ENCODE measurements at regions not wholly inside any gene's neighbourhood (a gene's known extent, or its start where the extent isn't known, plus 50 kb on each side); places are given as distances from the start of the nearest gene placed in this dataset.

GRCh38 chr20:12306107-12306506, 388.4 kb downstream of the BTBD3 start (continued):
- no peak for TF ChIP-seq SOX15 (CRISPR knock-in tag; IDR thresholded peaks at IDR 0.05)

DNA sequence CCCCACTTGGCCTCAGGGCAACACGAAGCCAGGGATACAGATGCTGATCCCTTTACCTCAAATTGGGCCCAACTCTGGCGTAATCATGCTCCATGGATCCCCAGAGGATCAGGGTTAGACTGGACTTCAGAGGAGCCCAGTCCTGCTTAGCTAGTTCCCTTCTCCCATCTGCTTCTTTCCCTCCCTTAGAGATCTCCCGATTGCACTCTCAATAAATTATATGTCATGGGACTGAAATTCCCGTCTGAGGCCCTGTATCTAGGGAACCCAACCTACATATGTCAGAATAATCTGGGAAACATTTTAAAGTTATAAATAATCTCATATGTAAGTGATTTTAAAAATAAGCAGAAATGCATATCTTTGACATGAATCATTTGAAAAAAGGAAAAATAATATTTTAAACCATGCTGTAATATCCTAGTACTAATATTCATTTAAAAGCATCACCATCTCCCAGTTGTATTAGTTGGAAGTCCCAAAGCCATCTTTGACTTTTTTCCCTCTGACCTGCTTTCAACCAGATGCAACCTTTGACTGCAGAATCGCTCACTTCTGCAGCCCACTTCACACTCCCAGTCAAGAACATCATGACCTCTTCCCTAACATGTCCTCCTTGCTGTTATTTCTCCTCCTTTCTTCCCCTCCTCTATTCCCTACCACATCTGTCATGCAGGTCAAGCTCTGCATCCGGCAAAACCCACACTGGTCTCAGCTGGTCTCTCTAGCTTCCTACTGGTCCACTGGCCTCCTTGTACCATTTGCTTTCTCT, 393.6 kb downstream of the BTBD3 start:
- POLR2A ChIA-PET, result interaction anchor here (0.7 kb wide), 1 partner anchor 111 kb away, joined by 11 read pairs; no protein-coding TSS in a partner anchor
- CTCF ChIA-PET, result interaction anchor here (0.6 to 0.8 kb wide), 3 partner anchors 19 to 723 kb away, joined by 3 to 8 read pairs (median 3); no protein-coding TSS in a partner anchor
- Mint-ChIP-seq H3K27me3 (ENCODE audit: low read depth) (no peaks in the 10 kb centered on the region), H3K36me3 (no peaks in the 10 kb centered on the region), H3K4me1 (peaks cover 13% of the 10 kb centered on the region), H3K4me3 (no peak overlapping the region), H3K9me3 (peaks cover 13% of the 10 kb centered on the region), H3K27ac (no peak overlapping the region)
- ATAC-seq (no peak), DNase-seq (ENCODE audit: low spot score) (no peak)
- TF ChIP-seq ZNF425 (CRISPR knock-in tag; conservative IDR thresholded peaks at IDR 0.05), result no peak
- no peak for TF ChIP-seq NR2C2 (CRISPR knock-in tag; IDR thresholded peaks at IDR 0.05)
- no peak for TF ChIP-seq USF2 (CRISPR knock-in tag; IDR thresholded peaks at IDR 0.05)
- no peak for TF ChIP-seq GRHL2 (CRISPR knock-in tag; IDR thresholded peaks at IDR 0.05; ENCODE audit: insufficient replicate concordance, severe bottlenecking)
- TF ChIP-seq NR3C1 (CRISPR knock-in tag; conservative IDR thresholded peaks at IDR 0.05; ENCODE audit: low read depth), result no peak
- TF ChIP-seq, protein P1, sequence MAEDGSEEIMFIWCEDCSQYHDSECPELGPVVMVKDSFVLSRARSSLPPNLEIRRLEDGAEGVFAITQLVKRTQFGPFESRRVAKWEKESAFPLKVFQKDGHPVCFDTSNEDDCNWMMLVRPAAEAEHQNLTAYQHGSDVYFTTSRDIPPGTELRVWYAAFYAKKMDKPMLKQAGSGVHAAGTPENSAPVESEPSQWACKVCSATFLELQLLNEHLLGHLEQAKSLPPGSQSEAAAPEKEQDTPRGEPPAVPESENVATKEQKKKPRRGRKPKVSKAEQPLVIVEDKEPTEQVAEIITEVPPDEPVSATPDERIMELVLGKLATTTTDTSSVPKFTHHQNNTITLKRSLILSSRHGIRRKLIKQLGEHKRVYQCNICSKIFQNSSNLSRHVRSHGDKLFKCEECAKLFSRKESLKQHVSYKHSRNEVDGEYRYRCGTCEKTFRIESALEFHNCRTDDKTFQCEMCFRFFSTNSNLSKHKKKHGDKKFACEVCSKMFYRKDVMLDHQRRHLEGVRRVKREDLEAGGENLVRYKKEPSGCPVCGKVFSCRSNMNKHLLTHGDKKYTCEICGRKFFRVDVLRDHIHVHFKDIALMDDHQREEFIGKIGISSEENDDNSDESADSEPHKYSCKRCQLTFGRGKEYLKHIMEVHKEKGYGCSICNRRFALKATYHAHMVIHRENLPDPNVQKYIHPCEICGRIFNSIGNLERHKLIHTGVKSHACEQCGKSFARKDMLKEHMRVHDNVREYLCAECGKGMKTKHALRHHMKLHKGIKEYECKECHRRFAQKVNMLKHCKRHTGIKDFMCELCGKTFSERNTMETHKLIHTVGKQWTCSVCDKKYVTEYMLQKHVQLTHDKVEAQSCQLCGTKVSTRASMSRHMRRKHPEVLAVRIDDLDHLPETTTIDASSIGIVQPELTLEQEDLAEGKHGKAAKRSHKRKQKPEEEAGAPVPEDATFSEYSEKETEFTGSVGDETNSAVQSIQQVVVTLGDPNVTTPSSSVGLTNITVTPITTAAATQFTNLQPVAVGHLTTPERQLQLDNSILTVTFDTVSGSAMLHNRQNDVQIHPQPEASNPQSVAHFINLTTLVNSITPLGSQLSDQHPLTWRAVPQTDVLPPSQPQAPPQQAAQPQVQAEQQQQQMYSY (CRISPR knock-in tag; IDR thresholded peaks at IDR 0.05), result no peak
- no peak for TF ChIP-seq MAX (CRISPR knock-in tag; IDR thresholded peaks at IDR 0.05)
- TF ChIP-seq, protein P2, sequence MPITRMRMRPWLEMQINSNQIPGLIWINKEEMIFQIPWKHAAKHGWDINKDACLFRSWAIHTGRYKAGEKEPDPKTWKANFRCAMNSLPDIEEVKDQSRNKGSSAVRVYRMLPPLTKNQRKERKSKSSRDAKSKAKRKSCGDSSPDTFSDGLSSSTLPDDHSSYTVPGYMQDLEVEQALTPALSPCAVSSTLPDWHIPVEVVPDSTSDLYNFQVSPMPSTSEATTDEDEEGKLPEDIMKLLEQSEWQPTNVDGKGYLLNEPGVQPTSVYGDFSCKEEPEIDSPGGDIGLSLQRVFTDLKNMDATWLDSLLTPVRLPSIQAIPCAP (CRISPR knock-in tag; IDR thresholded peaks at IDR 0.05), result no peak
- no peak for TF ChIP-seq NFATC4 (CRISPR knock-in tag; IDR thresholded peaks at IDR 0.05)
- no peak for TF ChIP-seq OVOL2 (CRISPR knock-in tag; IDR thresholded peaks at IDR 0.05; ENCODE audit: borderline replicate concordance)
- no peak for TF ChIP-seq NR1H2 (CRISPR knock-in tag; IDR thresholded peaks at IDR 0.05)
- TF ChIP-seq ZNF416 (CRISPR knock-in tag; IDR thresholded peaks at IDR 0.05), result no peak
- no peak for TF ChIP-seq GABPB1 (CRISPR knock-in tag; IDR thresholded peaks at IDR 0.05)
- no peak for TF ChIP-seq RELA (CRISPR knock-in tag; IDR thresholded peaks at IDR 0.05; ENCODE audit: borderline replicate concordance)
- TF ChIP-seq, protein P3, sequence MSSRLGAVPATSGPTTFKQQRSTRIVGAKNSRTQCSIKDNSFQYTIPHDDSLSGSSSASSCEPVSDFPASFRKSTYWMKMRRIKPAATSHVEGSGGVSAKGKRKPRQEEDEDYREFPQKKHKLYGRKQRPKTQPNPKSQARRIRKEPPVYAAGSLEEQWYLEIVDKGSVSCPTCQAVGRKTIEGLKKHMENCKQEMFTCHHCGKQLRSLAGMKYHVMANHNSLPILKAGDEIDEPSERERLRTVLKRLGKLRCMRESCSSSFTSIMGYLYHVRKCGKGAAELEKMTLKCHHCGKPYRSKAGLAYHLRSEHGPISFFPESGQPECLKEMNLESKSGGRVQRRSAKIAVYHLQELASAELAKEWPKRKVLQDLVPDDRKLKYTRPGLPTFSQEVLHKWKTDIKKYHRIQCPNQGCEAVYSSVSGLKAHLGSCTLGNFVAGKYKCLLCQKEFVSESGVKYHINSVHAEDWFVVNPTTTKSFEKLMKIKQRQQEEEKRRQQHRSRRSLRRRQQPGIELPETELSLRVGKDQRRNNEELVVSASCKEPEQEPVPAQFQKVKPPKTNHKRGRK (CRISPR knock-in tag; IDR thresholded peaks at IDR 0.05; ENCODE audit: borderline replicate concordance), result no peak
- TF ChIP-seq EMX1 (CRISPR knock-in tag; IDR thresholded peaks at IDR 0.05), result no peak
- no peak for TF ChIP-seq SOX15 (CRISPR knock-in tag; IDR thresholded peaks at IDR 0.05)
- no peak for TF ChIP-seq NFYB (CRISPR knock-in tag; conservative IDR thresholded peaks at IDR 0.05; ENCODE audit: low read depth)
- TF ChIP-seq ATF2 (CRISPR knock-in tag; IDR thresholded peaks at IDR 0.05; ENCODE audit: borderline replicate concordance, low read depth), result no peak
- TF ChIP-seq FOXP1 (CRISPR knock-in tag; IDR thresholded peaks at IDR 0.05; ENCODE audit: borderline replicate concordance), result no peak

All from WTC11 (cell line).